ENCODE measurements at regions not wholly inside any gene's neighbourhood (a gene's known extent, or its start where the extent isn't known, plus 50 kb on each side); places are given as distances from the start of the nearest gene placed in this dataset.

DNA sequence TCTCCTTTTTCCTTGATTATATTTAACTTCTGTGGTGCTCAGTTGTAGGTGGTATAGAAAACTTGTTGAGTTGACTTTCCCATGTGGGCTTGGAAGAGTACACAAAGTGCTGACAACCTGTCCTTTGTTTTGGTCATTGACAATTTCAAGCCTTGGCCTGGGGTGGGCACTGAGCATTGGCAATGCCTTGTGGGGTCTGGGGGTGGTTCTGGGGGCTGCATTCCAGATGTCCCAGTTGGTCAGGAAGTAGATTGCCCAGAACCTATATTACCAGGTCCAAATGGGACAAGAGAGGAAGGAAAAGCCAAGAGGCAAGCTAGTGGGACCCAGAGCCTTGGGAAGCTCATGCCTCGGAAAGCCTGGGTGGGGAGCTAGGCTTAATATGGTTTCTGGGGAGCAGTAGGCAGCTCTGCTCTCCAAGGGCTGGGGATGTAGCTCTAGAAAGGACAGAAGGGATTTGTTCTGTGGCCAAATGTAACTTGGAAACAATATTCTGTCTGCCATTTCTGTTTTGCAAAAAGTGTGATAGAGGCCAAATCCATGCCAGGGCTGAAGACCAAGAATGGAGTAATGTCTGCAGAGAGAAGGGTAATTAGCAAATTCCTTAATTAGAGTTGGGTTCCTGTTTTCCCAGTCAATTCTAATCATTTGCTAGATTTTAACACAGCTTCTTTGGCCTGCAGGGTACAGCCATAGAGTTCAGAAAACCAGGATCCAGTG lies 87.4 kb downstream of the SLC4A3 start:
- Mint-ChIP-seq H3K36me3 (ENCODE audit: low read depth) (no peaks in the 10 kb centered on the region), H3K9me3 (no peaks in the 10 kb centered on the region), H3K4me3 (no peak overlapping the region), H3K27me3 (peaks cover 42% of the 10 kb centered on the region), H3K27ac (no peak overlapping the region), H3K4me1 (ENCODE audit: low read depth) (no peaks in the 10 kb centered on the region)
- TF ChIP-seq, protein P1, sequence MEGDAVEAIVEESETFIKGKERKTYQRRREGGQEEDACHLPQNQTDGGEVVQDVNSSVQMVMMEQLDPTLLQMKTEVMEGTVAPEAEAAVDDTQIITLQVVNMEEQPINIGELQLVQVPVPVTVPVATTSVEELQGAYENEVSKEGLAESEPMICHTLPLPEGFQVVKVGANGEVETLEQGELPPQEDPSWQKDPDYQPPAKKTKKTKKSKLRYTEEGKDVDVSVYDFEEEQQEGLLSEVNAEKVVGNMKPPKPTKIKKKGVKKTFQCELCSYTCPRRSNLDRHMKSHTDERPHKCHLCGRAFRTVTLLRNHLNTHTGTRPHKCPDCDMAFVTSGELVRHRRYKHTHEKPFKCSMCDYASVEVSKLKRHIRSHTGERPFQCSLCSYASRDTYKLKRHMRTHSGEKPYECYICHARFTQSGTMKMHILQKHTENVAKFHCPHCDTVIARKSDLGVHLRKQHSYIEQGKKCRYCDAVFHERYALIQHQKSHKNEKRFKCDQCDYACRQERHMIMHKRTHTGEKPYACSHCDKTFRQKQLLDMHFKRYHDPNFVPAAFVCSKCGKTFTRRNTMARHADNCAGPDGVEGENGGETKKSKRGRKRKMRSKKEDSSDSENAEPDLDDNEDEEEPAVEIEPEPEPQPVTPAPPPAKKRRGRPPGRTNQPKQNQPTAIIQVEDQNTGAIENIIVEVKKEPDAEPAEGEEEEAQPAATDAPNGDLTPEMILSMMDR (IDR thresholded peaks at IDR 0.05) = no peak
- peaks cover 0 to 6% of the 10 kb centered on the region in 2 experiments for H3K27me3 ChIP-seq (ENCODE audit: control insufficient read depth in 1 of 2, insufficient read depth in 2 of 2, low read length in 2 of 2)
- no peak for DNase-seq
- ATAC-seq (ENCODE audit: poor library complexity) = no peak
- ChIA-PET CTCF (no interaction called here), POLR2A (no interaction called here)
- no peaks in the 10 kb centered on the region for H3K4me1 ChIP-seq (ENCODE audit: insufficient read depth, low read length)
- no peak overlapping the region for H3K4me3 ChIP-seq (ENCODE audit: low read length)
- no peaks in the 10 kb centered on the region for H3K36me3 ChIP-seq (ENCODE audit: insufficient read depth, low read length)
- H3K27ac ChIP-seq (ENCODE audit: low read depth in 1 of 2, low read length in 2 of 2) = no peak overlapping the region
- peaks cover 0 to 3% of the 10 kb centered on the region in 2 experiments for H3K9me3 ChIP-seq (ENCODE audit: control insufficient read depth in 1 of 2, insufficient read depth in 1 of 2, low read length in 2 of 2)
- intact Hi-C loops (cut with DNase I, micrococcal nuclease) = no loop called here

DNA sequence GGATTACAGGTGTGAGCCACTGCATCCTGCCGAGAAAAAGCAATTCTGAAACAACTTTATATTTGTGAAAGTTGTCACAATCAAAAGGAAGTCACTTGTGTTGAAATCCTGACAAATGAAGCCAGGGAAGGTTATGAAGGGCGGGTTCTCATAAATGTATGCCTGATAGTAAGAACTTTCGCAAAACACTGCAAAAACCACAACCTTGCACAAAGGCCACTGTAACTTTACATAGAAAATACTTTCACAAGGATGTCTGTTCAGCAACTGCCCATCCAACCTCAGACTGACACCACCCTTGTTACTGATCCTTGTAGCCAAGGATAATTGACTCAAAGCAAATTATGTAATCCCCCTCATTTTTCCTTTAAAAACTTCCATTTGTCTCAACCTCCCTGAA lies 90.6 kb downstream of the SLC4A3 start:
- POLR2A ChIA-PET = no interaction called here
- Histone ChIP-seq H3K9me3 (ENCODE audit: control insufficient read depth in 1 of 2, insufficient read depth in 1 of 2, low read length in 2 of 2) (no peaks in the 10 kb centered on the region), H3K27ac (ENCODE audit: low read depth in 1 of 2, low read length in 2 of 2) (no peak overlapping the region), H3K27me3 (ENCODE audit: control insufficient read depth in 1 of 2, insufficient read depth in 2 of 2, low read length in 2 of 2) (peaks cover 0 to 3% of the 10 kb centered on the region in 2 experiments), H3K4me3 (ENCODE audit: low read length) (no peak overlapping the region), H3K36me3 (ENCODE audit: insufficient read depth, low read length) (no peaks in the 10 kb centered on the region), H3K4me1 (ENCODE audit: insufficient read depth, low read length) (no peaks in the 10 kb centered on the region)
- Mint-ChIP-seq H3K9me3 (no peaks in the 10 kb centered on the region), H3K27ac (no peak overlapping the region), H3K27me3 (peaks cover 29% of the 10 kb centered on the region), H3K4me1 (ENCODE audit: low read depth) (no peaks in the 10 kb centered on the region), H3K36me3 (ENCODE audit: low read depth) (no peaks in the 10 kb centered on the region), H3K4me3 (no peak overlapping the region)
- TF ChIP-seq, protein P1 (IDR thresholded peaks at IDR 0.05) = no peak
- CTCF ChIA-PET = no interaction called here
- DNase-seq (no peak), ATAC-seq (ENCODE audit: poor library complexity) (no peak)
- intact Hi-C loops (cut with DNase I, micrococcal nuclease) = no loop called here

DNA sequence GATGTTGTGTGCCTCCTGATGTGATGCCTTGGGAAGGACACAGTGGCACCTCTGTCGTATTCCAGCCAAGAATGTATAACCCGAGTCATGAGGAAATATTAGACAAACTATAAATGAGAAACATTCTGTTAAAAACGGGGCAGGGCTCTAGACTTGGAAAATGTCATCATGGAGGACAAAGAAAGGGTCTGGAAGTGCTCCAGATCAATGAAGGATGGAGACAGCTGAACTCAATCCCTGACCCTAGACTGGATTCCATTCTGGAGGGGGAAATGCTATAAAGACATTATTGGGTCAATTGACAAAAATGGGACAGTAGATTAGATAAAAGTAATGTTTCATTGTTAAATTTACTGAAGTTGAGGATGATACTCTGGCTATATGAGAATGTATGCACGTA lies 92.1 kb downstream of the SLC4A3 start:
- Mint-ChIP-seq H3K27me3 (peaks cover 23% of the 10 kb centered on the region), H3K9me3 (no peaks in the 10 kb centered on the region), H3K4me3 (no peak overlapping the region), H3K4me1 (ENCODE audit: low read depth) (no peaks in the 10 kb centered on the region), H3K36me3 (ENCODE audit: low read depth) (no peaks in the 10 kb centered on the region), H3K27ac (no peak overlapping the region)
- Histone ChIP-seq H3K4me1 (ENCODE audit: insufficient read depth, low read length) (no peaks in the 10 kb centered on the region), H3K27ac (ENCODE audit: low read depth in 1 of 2, low read length in 2 of 2) (no peak overlapping the region), H3K27me3 (ENCODE audit: control insufficient read depth in 1 of 2, insufficient read depth in 2 of 2, low read length in 2 of 2) (peaks cover 0 to 3% of the 10 kb centered on the region in 2 experiments), H3K4me3 (ENCODE audit: low read length) (no peak overlapping the region), H3K36me3 (ENCODE audit: insufficient read depth, low read length) (no peaks in the 10 kb centered on the region), H3K9me3 (ENCODE audit: control insufficient read depth in 1 of 2, insufficient read depth in 1 of 2, low read length in 2 of 2) (no peaks in the 10 kb centered on the region)
- intact Hi-C loops (cut with DNase I, micrococcal nuclease) = no loop called here
- no peak for ATAC-seq (ENCODE audit: poor library complexity)
- POLR2A ChIA-PET = no interaction called here
- CTCF ChIA-PET = no interaction called here
- DNase-seq = no peak
- TF ChIP-seq, protein P1 (IDR thresholded peaks at IDR 0.05) = no peak
